Heart left ventricle (tissue), 13 donors: ENCODE measurements at regions not wholly inside any gene's neighbourhood (a gene's known extent, or its start where the extent isn't known, plus 50 kb on each side); places are given as distances from the start of the nearest gene placed in this dataset.

Experiments
- POLR2A ChIP-seq, 2 donors: fragments of 450-650 bp; IDR thresholded peaks; one replicate each; pipeline ENCODE4 v1.6.1; 2017; ENCODE audit warnings: antibody characterized with exemption in 2 of 2, mild to moderate bottlenecking in 2 of 2, moderate library complexity in 2 of 2
- TF ChIP-seq, protein P1 (sequence below), 12 donors: fragments of 200-600 bp; sonication (generic) in 4 of 12; IDR thresholded peaks; one replicate each; pipeline versions ENCODE4 v1.5.0 to v1.8.0; 2018 to 2022; ENCODE audit warnings: antibody characterized with exemption in 12 of 12, mild to moderate bottlenecking in 5 of 12
- donor health status: ischemic (EF 13 %, LVEDD 7.1; RV severe dilation, severe dysfunction).
- donor health status: DM: no; HTN: yes; CAD: no.
- donor health status: DM: no; HTN: no; CAD: no.
- donor health status: ischemic (EF 25% LVEDD 6.9; RV normal size, moderate dysfunction).
- donor health status: ischemic (EF 25% LVEDD 5.7; RV mildly dilated, moderate dysfunction).
- donor health status: ischemic (EF 35%, LVEDD 5.7; RV mildly dilated, moderate dysfunction).
- donor health status: nonischemic (EF 11% LVEDD 7.7; RV severe dilation, severe dysfunction).
- donor health status: DM: yes; HTN: yes; CAD: no.
- donor health status: PGD.
- donor health status: ischemic (EF 29% LVEDD 5.4; RV normal size, mild dysfunction).
- donor health status: nonischemic (EF 23%, LVEDD 6.1; RV moderate dilation, normal function).

DNA sequence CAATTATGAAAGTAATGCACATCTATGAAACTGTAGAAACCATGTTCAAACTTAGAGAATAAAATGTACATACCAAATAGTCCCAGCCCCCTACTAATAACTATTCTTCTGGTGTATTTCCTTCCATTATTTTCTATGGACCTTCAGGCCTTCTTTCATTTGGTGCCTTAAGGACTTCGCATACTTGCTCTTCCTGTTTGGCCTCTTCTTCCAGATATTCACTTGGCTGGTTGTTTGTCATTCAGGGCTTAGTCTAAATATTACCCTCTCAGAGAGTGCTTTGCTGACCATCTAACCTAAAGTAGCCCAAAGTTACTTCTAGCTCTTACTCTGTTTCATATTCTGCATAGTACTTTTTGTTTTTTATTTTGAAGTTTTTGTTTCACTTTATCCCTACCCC lies 70.3 kb upstream of the ARMCX2 start:
- TF ChIP-seq, protein P1, sequence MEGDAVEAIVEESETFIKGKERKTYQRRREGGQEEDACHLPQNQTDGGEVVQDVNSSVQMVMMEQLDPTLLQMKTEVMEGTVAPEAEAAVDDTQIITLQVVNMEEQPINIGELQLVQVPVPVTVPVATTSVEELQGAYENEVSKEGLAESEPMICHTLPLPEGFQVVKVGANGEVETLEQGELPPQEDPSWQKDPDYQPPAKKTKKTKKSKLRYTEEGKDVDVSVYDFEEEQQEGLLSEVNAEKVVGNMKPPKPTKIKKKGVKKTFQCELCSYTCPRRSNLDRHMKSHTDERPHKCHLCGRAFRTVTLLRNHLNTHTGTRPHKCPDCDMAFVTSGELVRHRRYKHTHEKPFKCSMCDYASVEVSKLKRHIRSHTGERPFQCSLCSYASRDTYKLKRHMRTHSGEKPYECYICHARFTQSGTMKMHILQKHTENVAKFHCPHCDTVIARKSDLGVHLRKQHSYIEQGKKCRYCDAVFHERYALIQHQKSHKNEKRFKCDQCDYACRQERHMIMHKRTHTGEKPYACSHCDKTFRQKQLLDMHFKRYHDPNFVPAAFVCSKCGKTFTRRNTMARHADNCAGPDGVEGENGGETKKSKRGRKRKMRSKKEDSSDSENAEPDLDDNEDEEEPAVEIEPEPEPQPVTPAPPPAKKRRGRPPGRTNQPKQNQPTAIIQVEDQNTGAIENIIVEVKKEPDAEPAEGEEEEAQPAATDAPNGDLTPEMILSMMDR (IDR thresholded peaks at IDR 0.05): no peak
- no peak for TF ChIP-seq POLR2A (IDR thresholded peaks at IDR 0.05)
